ENCODE measurements at regions not wholly inside any gene's neighbourhood (a gene's known extent, or its start where the extent isn't known, plus 50 kb on each side); places are given as distances from the start of the nearest gene placed in this dataset.

DNA sequence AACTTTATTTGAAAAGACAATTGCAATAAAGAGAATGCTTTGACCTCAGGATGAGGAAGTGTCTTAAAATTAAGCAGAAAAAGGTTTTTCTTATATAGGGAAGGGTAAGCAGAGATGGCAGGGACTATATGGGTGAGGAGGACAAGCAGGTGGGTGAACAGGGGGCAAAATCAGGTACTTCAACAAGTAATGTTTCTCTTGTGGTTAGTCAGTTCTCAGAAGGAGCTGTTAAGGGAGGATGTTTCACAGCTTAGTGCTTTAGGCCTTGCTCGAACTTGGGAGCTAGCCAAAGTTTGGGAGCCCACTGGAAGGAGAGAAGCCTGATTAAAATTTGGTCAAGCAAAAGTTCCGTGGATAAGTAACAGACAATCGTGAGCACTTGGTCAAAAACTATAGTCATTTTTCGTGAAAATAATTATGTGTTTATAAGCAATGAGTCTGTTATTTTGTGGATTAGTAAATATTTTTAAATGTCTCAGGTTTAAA, 364.2 kb upstream of the TMPO start:
- Histone ChIP-seq H3K9me3 (ENCODE audit: low read depth, low read length) (no peaks in the 10 kb centered on the region), H3K4me1 (ENCODE audit: insufficient read depth, low read length) (no peaks in the 10 kb centered on the region), H3K27me3 (ENCODE audit: insufficient read depth, low read length) (no peaks in the 10 kb centered on the region), H3K4me3 (ENCODE audit: low read length) (no peak overlapping the region)

DNA sequence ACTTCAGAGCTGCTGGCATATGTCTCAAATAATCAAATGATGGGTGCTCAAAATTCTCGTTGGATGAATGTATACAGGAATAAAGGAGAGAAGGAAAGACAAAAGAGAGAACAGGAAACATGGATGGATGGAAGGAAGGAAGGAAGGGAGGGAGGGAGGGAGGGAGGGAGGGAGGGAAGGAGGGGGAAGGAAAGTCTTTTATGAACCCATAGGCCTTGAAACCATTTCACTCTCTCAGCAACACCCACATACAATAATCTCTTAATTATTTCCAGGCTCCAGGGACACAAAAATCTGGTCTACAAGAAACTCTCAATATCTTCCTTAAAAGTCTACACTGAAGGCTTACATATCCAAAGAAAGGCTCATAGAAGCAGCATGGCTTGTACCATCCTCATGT, 363.4 kb upstream of the TMPO start:
- Histone ChIP-seq H3K4me1 (ENCODE audit: insufficient read depth, low read length) (no peaks in the 10 kb centered on the region), H3K9me3 (ENCODE audit: low read depth, low read length) (no peaks in the 10 kb centered on the region), H3K4me3 (ENCODE audit: low read length) (no peak overlapping the region), H3K27me3 (ENCODE audit: insufficient read depth, low read length) (no peaks in the 10 kb centered on the region)

- Histone ChIP-seq H3K4me3 (ENCODE audit: low read length) (no peak overlapping the region), H3K4me1 (ENCODE audit: insufficient read depth, low read length) (no peaks in the 10 kb centered on the region), H3K9me3 (ENCODE audit: low read depth, low read length) (no peaks in the 10 kb centered on the region), H3K27me3 (ENCODE audit: insufficient read depth, low read length) (no peaks in the 10 kb centered on the region)
Observed at GRCh38 chr12:98154850-98155249, 360.5 kb upstream of the TMPO start.

- H3K9me3 ChIP-seq (ENCODE audit: low read depth, low read length) = no peaks in the 10 kb centered on the region
Observed at GRCh38 chr12:98156697-98157096, 358.7 kb upstream of the TMPO start.

DNA sequence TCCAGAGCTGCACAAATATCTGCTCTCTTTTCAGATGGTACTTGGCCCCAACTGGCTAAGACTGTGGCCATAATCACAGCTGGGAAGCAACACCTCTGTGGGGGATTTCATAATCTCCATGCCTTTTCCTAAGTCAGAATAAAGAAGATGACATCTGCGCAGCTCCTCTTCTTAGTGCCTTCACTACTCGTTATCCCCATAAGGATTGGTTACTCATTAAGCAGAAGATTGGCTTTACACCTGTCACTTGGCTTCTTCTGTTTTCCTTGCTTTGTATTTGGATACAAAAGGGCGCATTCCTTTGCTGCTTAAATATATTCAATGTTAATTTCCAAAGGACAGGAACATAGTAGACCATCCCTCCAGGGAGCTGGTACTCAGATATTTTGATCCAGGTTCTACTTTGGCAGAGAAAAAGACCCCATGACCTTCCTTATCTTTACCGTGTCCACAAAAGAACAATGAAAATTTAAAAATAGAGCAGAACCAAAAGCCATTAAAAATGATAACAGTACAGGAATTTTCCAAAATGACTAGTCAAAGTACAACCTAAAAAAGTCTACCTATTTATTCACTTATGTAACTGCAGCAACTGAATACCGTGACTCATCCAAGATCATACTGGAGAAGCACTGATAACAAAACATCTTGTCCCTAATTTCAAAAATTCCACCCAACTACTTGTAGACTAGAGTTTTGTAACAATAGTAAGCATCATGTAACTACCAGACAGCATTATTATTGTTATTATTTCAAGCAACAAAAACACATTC, 352.3 kb upstream of the TMPO start:
- Histone ChIP-seq H3K27me3 (ENCODE audit: insufficient read depth, low read length) (no peaks in the 10 kb centered on the region), H3K4me3 (ENCODE audit: low read length) (no peak overlapping the region), H3K4me1 (ENCODE audit: insufficient read depth, low read length) (no peaks in the 10 kb centered on the region), H3K9me3 (ENCODE audit: low read depth, low read length) (no peaks in the 10 kb centered on the region)

More at GRCh38 chr12:98156697-98157096, 358.7 kb upstream of the TMPO start:
- Histone ChIP-seq H3K4me3 (ENCODE audit: low read length) (no peak overlapping the region), H3K27me3 (ENCODE audit: insufficient read depth, low read length) (no peaks in the 10 kb centered on the region), H3K4me1 (ENCODE audit: insufficient read depth, low read length) (no peaks in the 10 kb centered on the region)

GRCh38 chr12:98172304-98172703, 343.1 kb upstream of the TMPO start:
- H3K4me3 ChIP-seq (ENCODE audit: low read length) = no peak overlapping the region
- no peaks in the 10 kb centered on the region for H3K27me3 ChIP-seq (ENCODE audit: insufficient read depth, low read length)
- no peaks in the 10 kb centered on the region for H3K4me1 ChIP-seq (ENCODE audit: insufficient read depth, low read length)
- no peaks in the 10 kb centered on the region for H3K9me3 ChIP-seq (ENCODE audit: low read depth, low read length)

DNA sequence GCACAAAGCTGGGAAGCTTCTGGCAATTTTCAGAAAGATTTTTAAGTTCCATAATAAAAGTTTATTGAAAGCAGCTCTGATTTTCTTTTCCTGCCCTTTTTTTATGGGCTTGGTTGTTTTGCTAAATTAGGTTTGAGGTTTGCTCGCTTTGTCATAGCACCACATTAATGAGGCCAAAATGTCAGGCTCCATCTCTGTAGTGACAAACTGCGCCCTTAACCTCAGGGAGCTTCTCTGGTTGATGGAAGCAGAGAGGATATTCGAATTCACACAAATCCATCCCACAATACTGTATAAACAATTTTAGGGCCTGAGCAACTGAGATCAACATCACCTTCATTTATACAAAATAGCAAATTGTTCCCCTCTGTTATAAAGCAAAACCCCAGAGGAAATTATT, 342.6 kb upstream of the TMPO start:
- no peaks in the 10 kb centered on the region for H3K27me3 ChIP-seq (ENCODE audit: insufficient read depth, low read length)
- H3K4me3 ChIP-seq (ENCODE audit: low read length) = no peak overlapping the region
- no peaks in the 10 kb centered on the region for H3K9me3 ChIP-seq (ENCODE audit: low read depth, low read length)
- H3K4me1 ChIP-seq (ENCODE audit: insufficient read depth, low read length) = no peaks in the 10 kb centered on the region

DNA sequence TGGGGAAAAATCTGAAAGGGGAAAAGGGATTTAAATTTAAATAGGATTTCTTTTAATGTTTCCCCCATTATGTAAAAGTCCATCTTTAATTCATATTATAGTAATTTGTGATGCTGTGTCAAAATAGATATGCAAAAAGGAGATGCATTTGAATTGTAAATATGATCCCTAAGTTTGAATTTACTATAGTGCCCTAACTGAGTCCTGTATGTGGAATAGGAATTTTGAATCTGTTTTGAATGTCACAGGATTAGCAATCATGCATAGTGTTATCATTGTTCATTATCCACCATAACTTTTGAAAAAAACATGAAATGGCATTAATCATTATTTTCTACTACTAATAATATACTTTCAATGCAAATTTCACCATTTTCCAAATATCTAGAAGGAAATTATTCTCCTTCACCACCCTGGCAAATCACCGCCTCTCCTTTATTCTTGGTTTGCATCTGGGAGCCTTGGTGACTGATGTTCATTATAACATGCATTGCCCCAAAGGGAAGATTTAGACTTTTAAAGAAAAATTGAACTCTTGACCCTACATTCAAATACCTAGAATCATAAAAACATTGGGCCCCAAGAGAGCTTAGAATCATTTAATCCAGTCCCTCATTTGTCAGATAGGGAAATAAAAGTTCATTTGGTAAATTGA, 341.5 kb upstream of the TMPO start:
- no peak overlapping the region for H3K4me3 ChIP-seq (ENCODE audit: low read length)
- no peaks in the 10 kb centered on the region for H3K9me3 ChIP-seq (ENCODE audit: low read depth, low read length)
- no peaks in the 10 kb centered on the region for H3K27me3 ChIP-seq (ENCODE audit: insufficient read depth, low read length)
- H3K4me1 ChIP-seq (ENCODE audit: insufficient read depth, low read length) = no peaks in the 10 kb centered on the region

DNA sequence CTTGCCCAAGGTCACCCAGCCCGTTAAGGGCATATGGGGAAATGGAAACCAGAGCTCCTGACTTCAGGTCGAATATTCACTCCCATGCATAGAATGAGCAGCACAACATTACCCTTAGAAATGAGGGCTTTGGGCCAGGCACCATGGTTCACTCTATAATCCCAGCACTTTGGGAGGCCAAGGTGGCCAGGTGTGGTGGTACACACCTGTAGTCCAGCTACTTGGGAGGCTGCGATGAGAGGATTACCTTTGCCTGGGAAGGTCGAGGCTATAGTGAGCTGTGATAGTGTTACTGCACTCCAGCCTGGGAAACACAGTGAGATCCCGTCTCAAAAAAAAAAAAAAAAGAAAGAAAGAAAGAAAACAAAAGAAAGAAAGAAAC, 341.0 kb upstream of the TMPO start:
- H3K27me3 ChIP-seq (ENCODE audit: insufficient read depth, low read length) = no peaks in the 10 kb centered on the region
- H3K4me1 ChIP-seq (ENCODE audit: insufficient read depth, low read length) = no peaks in the 10 kb centered on the region
- no peaks in the 10 kb centered on the region for H3K9me3 ChIP-seq (ENCODE audit: low read depth, low read length)
- H3K4me3 ChIP-seq (ENCODE audit: low read length) = no peak overlapping the region

DNA sequence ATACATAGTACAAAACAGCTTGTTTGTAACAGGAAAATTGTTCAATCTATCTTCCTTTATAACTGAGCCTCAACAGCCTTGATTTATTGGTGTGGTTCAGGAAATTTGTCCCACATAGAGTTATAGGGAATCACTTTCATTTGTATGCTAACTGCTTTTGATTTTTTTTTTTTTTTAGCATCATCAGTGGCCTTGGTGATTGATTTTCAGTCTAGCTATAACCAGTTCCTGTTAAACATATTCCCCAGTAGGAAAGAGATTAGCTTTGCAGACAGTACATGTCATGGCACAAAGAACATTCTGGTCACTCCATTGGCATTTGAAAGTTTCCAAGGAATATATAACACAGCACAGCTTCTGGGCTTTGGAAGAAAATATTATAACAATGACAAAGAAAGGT, 337.3 kb upstream of the TMPO start:
- Histone ChIP-seq H3K4me3 (ENCODE audit: low read length) (no peak overlapping the region), H3K4me1 (ENCODE audit: insufficient read depth, low read length) (no peaks in the 10 kb centered on the region), H3K27me3 (ENCODE audit: insufficient read depth, low read length) (no peaks in the 10 kb centered on the region), H3K9me3 (ENCODE audit: low read depth, low read length) (no peaks in the 10 kb centered on the region)

DNA sequence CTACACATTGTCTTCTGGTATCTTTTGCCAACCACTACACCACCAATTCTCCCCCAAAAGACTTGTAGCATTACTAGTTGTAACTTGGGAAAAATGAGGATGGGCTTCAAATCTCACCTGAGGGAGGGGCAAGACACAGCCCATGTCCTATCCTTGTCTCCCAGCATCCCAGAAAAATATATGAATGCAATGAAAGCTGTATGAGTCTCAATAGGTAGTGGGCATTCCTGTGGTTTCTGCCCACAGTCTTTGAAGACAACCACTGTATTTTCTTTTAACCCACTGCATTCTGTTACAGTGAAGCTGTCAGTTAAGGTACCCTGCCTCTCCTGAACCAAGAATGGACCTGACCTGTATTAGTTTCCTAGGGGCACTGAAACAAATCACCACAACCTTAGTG, 336.2 kb upstream of the TMPO start:
- H3K4me1 ChIP-seq (ENCODE audit: insufficient read depth, low read length) = no peaks in the 10 kb centered on the region
- no peak overlapping the region for H3K4me3 ChIP-seq (ENCODE audit: low read length)
- no peaks in the 10 kb centered on the region for H3K9me3 ChIP-seq (ENCODE audit: low read depth, low read length)
- no peaks in the 10 kb centered on the region for H3K27me3 ChIP-seq (ENCODE audit: insufficient read depth, low read length)

- Histone ChIP-seq H3K9me3 (ENCODE audit: low read depth, low read length) (no peaks in the 10 kb centered on the region), H3K4me3 (ENCODE audit: low read length) (no peak overlapping the region), H3K27me3 (ENCODE audit: insufficient read depth, low read length) (no peaks in the 10 kb centered on the region), H3K4me1 (ENCODE audit: insufficient read depth, low read length) (no peaks in the 10 kb centered on the region)
Observed at GRCh38 chr12:98180603-98181002, 334.8 kb upstream of the TMPO start.

- H3K9me3 ChIP-seq (ENCODE audit: low read depth, low read length) = no peaks in the 10 kb centered on the region
- H3K4me3 ChIP-seq (ENCODE audit: low read length) = no peak overlapping the region
- no peaks in the 10 kb centered on the region for H3K4me1 ChIP-seq (ENCODE audit: insufficient read depth, low read length)
- no peaks in the 10 kb centered on the region for H3K27me3 ChIP-seq (ENCODE audit: insufficient read depth, low read length)
Observed at GRCh38 chr12:98182821-98183220, 332.6 kb upstream of the TMPO start.

DNA sequence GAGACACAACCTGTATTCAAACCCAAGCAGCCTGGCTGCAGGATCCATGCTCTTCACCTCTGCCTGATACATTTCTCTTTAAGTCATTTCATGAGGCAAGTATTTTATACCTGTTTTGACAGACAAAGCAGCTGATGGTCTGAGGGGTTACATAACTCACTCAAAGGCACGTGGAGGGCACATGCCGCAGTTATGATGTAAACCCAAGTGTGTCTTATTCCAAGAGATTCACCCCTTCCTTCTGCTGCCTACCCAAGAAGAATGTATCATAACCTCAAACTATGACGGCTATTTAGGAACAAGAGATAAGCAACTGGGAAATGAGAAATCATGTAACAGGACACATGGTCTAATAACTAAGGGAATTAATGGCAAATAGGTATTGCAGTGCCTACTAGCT, 329.8 kb upstream of the TMPO start:
- H3K4me1 ChIP-seq (ENCODE audit: insufficient read depth, low read length) = no peaks in the 10 kb centered on the region
- H3K4me3 ChIP-seq (ENCODE audit: low read length) = no peak overlapping the region
- no peaks in the 10 kb centered on the region for H3K9me3 ChIP-seq (ENCODE audit: low read depth, low read length)
- H3K27me3 ChIP-seq (ENCODE audit: insufficient read depth, low read length) = no peaks in the 10 kb centered on the region

DNA sequence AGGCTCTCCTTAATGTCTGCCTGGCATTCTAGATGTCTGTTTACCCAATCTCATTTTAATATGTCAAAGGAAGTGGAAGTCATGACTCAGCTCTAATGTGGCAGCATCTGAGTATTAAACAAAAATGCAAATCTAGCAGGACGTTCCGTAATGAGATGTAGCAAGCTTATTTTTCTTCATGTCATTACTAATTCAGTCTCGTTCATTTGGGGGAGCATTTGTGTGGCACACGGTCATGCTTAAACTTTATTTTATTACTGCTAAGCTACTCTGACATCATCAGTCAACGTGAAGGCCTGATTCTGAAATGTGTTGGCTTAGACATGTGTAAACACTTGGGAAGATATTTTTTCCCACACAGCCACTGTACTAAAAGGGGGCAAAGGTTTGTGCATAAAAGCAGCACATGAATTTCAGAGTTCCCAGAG, 326.7 kb upstream of the TMPO start:
- Histone ChIP-seq H3K9me3 (ENCODE audit: low read depth, low read length) (no peaks in the 10 kb centered on the region), H3K27me3 (ENCODE audit: insufficient read depth, low read length) (no peaks in the 10 kb centered on the region), H3K4me3 (ENCODE audit: low read length) (no peak overlapping the region), H3K4me1 (ENCODE audit: insufficient read depth, low read length) (no peaks in the 10 kb centered on the region)

DNA sequence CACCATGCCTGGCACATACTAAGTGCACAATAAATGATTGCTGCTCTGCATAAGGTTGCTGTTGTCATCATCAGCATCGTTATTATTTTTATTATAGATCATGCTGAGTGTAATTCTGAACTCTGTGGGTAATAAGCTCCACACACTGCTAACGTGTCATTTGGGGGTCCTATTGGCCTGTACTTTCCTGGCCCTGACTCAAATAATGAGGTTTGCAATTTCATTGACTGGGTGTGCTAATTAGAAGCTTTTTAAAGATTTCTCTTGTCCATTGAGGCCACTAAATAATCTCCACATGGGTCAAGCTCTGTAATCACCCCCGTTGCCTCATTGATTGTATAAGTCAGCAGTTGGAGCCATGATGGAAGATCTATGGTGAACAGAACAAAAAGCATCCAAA, 320.8 kb upstream of the TMPO start:
- H3K27me3 ChIP-seq (ENCODE audit: insufficient read depth, low read length) = no peaks in the 10 kb centered on the region
- no peaks in the 10 kb centered on the region for H3K4me1 ChIP-seq (ENCODE audit: insufficient read depth, low read length)
- H3K9me3 ChIP-seq (ENCODE audit: low read depth, low read length) = no peaks in the 10 kb centered on the region
- H3K4me3 ChIP-seq (ENCODE audit: low read length) = no peak overlapping the region

Data from mononuclear cell (primary cell).